ENCODE measurements at regions not wholly inside any gene's neighbourhood (a gene's known extent, or its start where the extent isn't known, plus 50 kb on each side); places are given as distances from the start of the nearest gene placed in this dataset.

- no peak overlapping the region for H3K4me2 ChIP-seq (ENCODE audit: low read length, poor library complexity, severe bottlenecking)
- no peak overlapping the region for H2BK15ac ChIP-seq (ENCODE audit: low read depth, poor library complexity, severe bottlenecking)
- H2BK5ac ChIP-seq (ENCODE audit: low read depth, low read length, poor library complexity, severe bottlenecking), result no peak overlapping the region
- no peak overlapping the region for H2AFZ ChIP-seq (ENCODE audit: low read depth, low read length)
- no peaks in the 10 kb centered on the region for H3K79me1 ChIP-seq (replicated peaks; ENCODE audit: low read length, poor library complexity, severe bottlenecking)
- no peaks in the 10 kb centered on the region for H3K27me3 ChIP-seq (ENCODE audit: control insufficient read depth in 1 of 2, insufficient read depth in 1 of 2, low read length in 2 of 2)
- no peak overlapping the region for H4K91ac ChIP-seq (ENCODE audit: low read length)
- H3K9ac ChIP-seq (ENCODE audit: low read length), result no peak overlapping the region
- DNase-seq, result no peak
- no peak overlapping the region for H2BK12ac ChIP-seq (ENCODE audit: low read length in 2 of 2)
- H3K36me3 ChIP-seq (ENCODE audit: control insufficient read depth in 1 of 2, insufficient read depth in 2 of 2, low read depth in 1 of 2, low read length in 2 of 2), result no peaks in the 10 kb centered on the region
- H3K18ac ChIP-seq (ENCODE audit: low read depth in 1 of 2, low read length in 2 of 2), result no peak overlapping the region
- WGBS, result 90% methylated on average over 7 of the region's 7 CpGs
- H2AK5ac ChIP-seq (ENCODE audit: low read length, severe bottlenecking), result no peak overlapping the region
- no peak overlapping the region for H3K4me3 ChIP-seq (ENCODE audit: insufficient read depth in 1 of 2, low read depth in 1 of 2, low read length in 2 of 2)
- no peaks in the 10 kb centered on the region for H3K4me1 ChIP-seq (ENCODE audit: control insufficient read depth, insufficient read depth, low read depth, low read length)
- no peak overlapping the region for H3K27ac ChIP-seq (ENCODE audit: low read length, poor library complexity, severe bottlenecking)
- no peak overlapping the region for H3K4ac ChIP-seq (ENCODE audit: low read depth in 1 of 2, low read length in 2 of 2)
- H3K14ac ChIP-seq (ENCODE audit: low read length in 2 of 2), result no peak overlapping the region
- H4K8ac ChIP-seq (ENCODE audit: low read length), result no peak overlapping the region
- no peak overlapping the region for H2BK120ac ChIP-seq (ENCODE audit: low read depth, low read length)
- no peaks in the 10 kb centered on the region for H3K9me3 ChIP-seq (ENCODE audit: control insufficient read depth, low read length)
- no peak overlapping the region for H3K23ac ChIP-seq (ENCODE audit: low read length in 2 of 2)
These were observed 168.3 kb downstream of the NR4A2 start for GRCh38 chr2:156164091-156164720.

GRCh38 chr2:156158808-156159207, 173.7 kb downstream of the NR4A2 start:
- H3K4me2 ChIP-seq (ENCODE audit: low read length, poor library complexity, severe bottlenecking), result no peak overlapping the region
- WGBS, result 70% methylated on average over 2 of the region's 2 CpGs
- no peak overlapping the region for H2AK5ac ChIP-seq (ENCODE audit: low read length, severe bottlenecking)
- H3K79me1 ChIP-seq (replicated peaks; ENCODE audit: low read length, poor library complexity, severe bottlenecking), result no peaks in the 10 kb centered on the region
- H3K36me3 ChIP-seq (ENCODE audit: control insufficient read depth in 1 of 2, insufficient read depth in 2 of 2, low read depth in 1 of 2, low read length in 2 of 2), result no peaks in the 10 kb centered on the region
- no peak overlapping the region for H4K91ac ChIP-seq (ENCODE audit: low read length)
- no peaks in the 10 kb centered on the region for H3K9me3 ChIP-seq (ENCODE audit: control insufficient read depth, low read length)
- no peak overlapping the region for H3K27ac ChIP-seq (ENCODE audit: low read length, poor library complexity, severe bottlenecking)
- no peak overlapping the region for H3K9ac ChIP-seq (ENCODE audit: low read length)
- H3K18ac ChIP-seq (ENCODE audit: low read depth in 1 of 2, low read length in 2 of 2), result no peak overlapping the region
- H3K4ac ChIP-seq (ENCODE audit: low read depth in 1 of 2, low read length in 2 of 2), result no peak overlapping the region
- H2BK15ac ChIP-seq (ENCODE audit: low read depth, poor library complexity, severe bottlenecking), result no peak overlapping the region
- no peak overlapping the region for H3K4me3 ChIP-seq (ENCODE audit: insufficient read depth in 1 of 2, low read depth in 1 of 2, low read length in 2 of 2)
- no peak overlapping the region for H4K8ac ChIP-seq (ENCODE audit: low read length)
- no peak overlapping the region for H2AFZ ChIP-seq (ENCODE audit: low read depth, low read length)
- H2BK120ac ChIP-seq (ENCODE audit: low read depth, low read length), result no peak overlapping the region
- no peak overlapping the region for H3K14ac ChIP-seq (ENCODE audit: low read length in 2 of 2)
- no peak overlapping the region for H2BK5ac ChIP-seq (ENCODE audit: low read depth, low read length, poor library complexity, severe bottlenecking)
- H3K4me1 ChIP-seq (ENCODE audit: control insufficient read depth, insufficient read depth, low read depth, low read length), result no peaks in the 10 kb centered on the region
- no peak for DNase-seq
- H3K27me3 ChIP-seq (ENCODE audit: control insufficient read depth in 1 of 2, insufficient read depth in 1 of 2, low read length in 2 of 2), result no peaks in the 10 kb centered on the region
- H3K23ac ChIP-seq (ENCODE audit: low read length in 2 of 2), result no peak overlapping the region
- no peak overlapping the region for H2BK12ac ChIP-seq (ENCODE audit: low read length in 2 of 2)

- H3K4me3 ChIP-seq (ENCODE audit: insufficient read depth in 1 of 2, low read depth in 1 of 2, low read length in 2 of 2), result no peak overlapping the region
These were observed 174.9 kb downstream of the NR4A2 start for GRCh38 chr2:156157670-156158069.

DNA sequence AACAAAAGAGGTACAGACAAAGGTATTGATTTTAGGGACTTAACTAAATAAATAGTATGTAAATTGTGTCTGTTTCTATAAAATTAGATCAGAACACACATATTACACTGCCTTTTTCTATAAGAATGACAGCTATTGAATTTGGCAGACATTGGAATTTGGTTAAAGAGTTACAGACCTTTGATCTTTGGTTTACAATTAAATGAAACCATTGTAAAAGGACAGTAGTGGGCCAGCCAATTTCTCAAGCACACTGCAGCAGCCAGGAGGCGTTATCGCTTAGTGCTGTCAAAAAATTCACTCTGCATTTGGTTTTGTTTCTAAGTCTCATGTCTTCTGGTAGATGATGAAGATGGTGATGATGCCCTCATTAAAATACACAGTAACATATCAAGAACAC, 175.9 kb downstream of the NR4A2 start:
- no peak overlapping the region for H2BK5ac ChIP-seq (ENCODE audit: low read depth, low read length, poor library complexity, severe bottlenecking)
- no peak overlapping the region for H2BK120ac ChIP-seq (ENCODE audit: low read depth, low read length)
- no peaks in the 10 kb centered on the region for H3K79me1 ChIP-seq (replicated peaks; ENCODE audit: low read length, poor library complexity, severe bottlenecking)
- no peak overlapping the region for H2BK15ac ChIP-seq (ENCODE audit: low read depth, poor library complexity, severe bottlenecking)
- no peak overlapping the region for H3K18ac ChIP-seq (ENCODE audit: low read depth in 1 of 2, low read length in 2 of 2)
- H3K23ac ChIP-seq (ENCODE audit: low read length in 2 of 2), result no peak overlapping the region
- H3K14ac ChIP-seq (ENCODE audit: low read length in 2 of 2), result no peak overlapping the region
- no peak overlapping the region for H3K27ac ChIP-seq (ENCODE audit: low read length, poor library complexity, severe bottlenecking)
- whole genome bisulfite sequencing, result 43% methylated on average over 2 of the region's 2 CpGs
- no peak overlapping the region for H4K91ac ChIP-seq (ENCODE audit: low read length)
- H2AFZ ChIP-seq (ENCODE audit: low read depth, low read length), result no peak overlapping the region
- H2BK12ac ChIP-seq (ENCODE audit: low read length in 2 of 2), result no peak overlapping the region
- no peak overlapping the region for H2AK5ac ChIP-seq (ENCODE audit: low read length, severe bottlenecking)
- H3K36me3 ChIP-seq (ENCODE audit: control insufficient read depth in 1 of 2, insufficient read depth in 2 of 2, low read depth in 1 of 2, low read length in 2 of 2), result no peaks in the 10 kb centered on the region
- H4K8ac ChIP-seq (ENCODE audit: low read length), result no peak overlapping the region
- DNase-seq, result no peak
- H3K9me3 ChIP-seq (ENCODE audit: control insufficient read depth, low read length), result no peaks in the 10 kb centered on the region
- no peak overlapping the region for H3K4me2 ChIP-seq (ENCODE audit: low read length, poor library complexity, severe bottlenecking)
- H3K4me1 ChIP-seq (ENCODE audit: control insufficient read depth, insufficient read depth, low read depth, low read length), result no peaks in the 10 kb centered on the region
- no peaks in the 10 kb centered on the region for H3K27me3 ChIP-seq (ENCODE audit: control insufficient read depth in 1 of 2, insufficient read depth in 1 of 2, low read length in 2 of 2)
- no peak overlapping the region for H3K4ac ChIP-seq (ENCODE audit: low read depth in 1 of 2, low read length in 2 of 2)
- no peak overlapping the region for H3K9ac ChIP-seq (ENCODE audit: low read length)
- no peak overlapping the region for H3K4me3 ChIP-seq (ENCODE audit: insufficient read depth in 1 of 2, low read depth in 1 of 2, low read length in 2 of 2)

More at GRCh38 chr2:156157670-156158069, 174.9 kb downstream of the NR4A2 start:
- Histone ChIP-seq H3K4me2 (ENCODE audit: low read length, poor library complexity, severe bottlenecking) (no peak overlapping the region), H3K36me3 (ENCODE audit: control insufficient read depth in 1 of 2, insufficient read depth in 2 of 2, low read depth in 1 of 2, low read length in 2 of 2) (no peaks in the 10 kb centered on the region), H2AFZ (ENCODE audit: low read depth, low read length) (no peak overlapping the region), H3K4me1 (ENCODE audit: control insufficient read depth, insufficient read depth, low read depth, low read length) (no peaks in the 10 kb centered on the region), H3K18ac (ENCODE audit: low read depth in 1 of 2, low read length in 2 of 2) (no peak overlapping the region), H3K9me3 (ENCODE audit: control insufficient read depth, low read length) (no peaks in the 10 kb centered on the region), H2BK12ac (ENCODE audit: low read length in 2 of 2) (no peak overlapping the region), H3K23ac (ENCODE audit: low read length in 2 of 2) (no peak overlapping the region), H4K8ac (ENCODE audit: low read length) (no peak overlapping the region), H3K9ac (ENCODE audit: low read length) (no peak overlapping the region), H2BK5ac (ENCODE audit: low read depth, low read length, poor library complexity, severe bottlenecking) (no peak overlapping the region), H2AK5ac (ENCODE audit: low read length, severe bottlenecking) (no peak overlapping the region), H2BK15ac (ENCODE audit: low read depth, poor library complexity, severe bottlenecking) (no peak overlapping the region), H3K4ac (ENCODE audit: low read depth in 1 of 2, low read length in 2 of 2) (no peak overlapping the region), H2BK120ac (ENCODE audit: low read depth, low read length) (no peak overlapping the region), H3K27ac (ENCODE audit: low read length, poor library complexity, severe bottlenecking) (no peak overlapping the region), H3K27me3 (ENCODE audit: control insufficient read depth in 1 of 2, insufficient read depth in 1 of 2, low read length in 2 of 2) (no peaks in the 10 kb centered on the region), H3K79me1 (replicated peaks; ENCODE audit: low read length, poor library complexity, severe bottlenecking) (no peaks in the 10 kb centered on the region), H4K91ac (ENCODE audit: low read length) (no peak overlapping the region), H3K14ac (ENCODE audit: low read length in 2 of 2) (no peak overlapping the region)
- no peak for DNase-seq
- no CpG with 5 or more reads among the region's 1 CpG for WGBS
